ENCODE measurements at regions not wholly inside any gene's neighbourhood (a gene's known extent, or its start where the extent isn't known, plus 50 kb on each side); places are given as distances from the start of the nearest gene placed in this dataset.
"Not testable (repeated sequence)": the region's sequence is repeated elsewhere in the genome, so short reads cannot be mapped to it uniquely, and the experiment has no call there.

DNA sequence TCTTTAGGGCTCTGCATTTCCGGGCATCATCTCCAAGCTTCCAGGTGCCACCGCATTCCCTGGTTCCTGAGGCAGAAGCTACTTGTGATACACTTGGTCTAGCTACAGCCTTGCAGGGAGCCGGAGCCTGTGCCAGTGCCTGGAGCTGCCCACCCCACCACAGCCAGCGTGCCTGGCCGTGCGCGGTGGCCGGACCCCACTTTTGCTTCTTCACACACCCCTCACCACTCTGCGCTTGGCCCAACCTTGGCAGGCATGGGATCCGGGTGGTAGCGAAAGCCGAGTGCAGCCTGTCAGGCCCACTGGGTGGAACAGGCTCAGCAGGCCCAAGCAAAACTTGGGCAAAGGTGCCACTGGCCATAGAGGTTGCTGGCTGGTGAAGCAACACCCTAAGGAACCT is 823.7 kb downstream of the GLUD2 start:
- no peak overlapping the region for H3K27ac ChIP-seq

DNA sequence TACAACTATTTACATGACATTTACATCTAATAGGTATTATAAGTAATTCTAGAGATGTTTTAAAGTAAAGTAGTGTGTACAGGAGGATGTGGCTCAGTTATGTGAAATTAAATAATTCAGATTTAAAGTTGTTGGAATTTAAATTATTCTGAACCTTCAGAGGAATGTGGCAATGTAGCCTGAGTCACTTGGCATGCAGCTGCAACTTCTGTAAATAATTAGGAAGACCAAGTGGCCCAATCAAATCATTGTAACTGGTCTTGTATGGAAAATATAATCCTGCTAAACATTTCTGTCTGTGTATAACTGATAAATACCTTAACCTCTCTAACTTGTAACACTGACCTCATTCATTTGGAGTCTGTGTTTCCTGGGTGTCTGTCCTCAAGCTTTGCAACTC is 828.9 kb downstream of the GLUD2 start:
- no peak overlapping the region for H3K27ac ChIP-seq
- TF ChIP-seq, protein P1, sequence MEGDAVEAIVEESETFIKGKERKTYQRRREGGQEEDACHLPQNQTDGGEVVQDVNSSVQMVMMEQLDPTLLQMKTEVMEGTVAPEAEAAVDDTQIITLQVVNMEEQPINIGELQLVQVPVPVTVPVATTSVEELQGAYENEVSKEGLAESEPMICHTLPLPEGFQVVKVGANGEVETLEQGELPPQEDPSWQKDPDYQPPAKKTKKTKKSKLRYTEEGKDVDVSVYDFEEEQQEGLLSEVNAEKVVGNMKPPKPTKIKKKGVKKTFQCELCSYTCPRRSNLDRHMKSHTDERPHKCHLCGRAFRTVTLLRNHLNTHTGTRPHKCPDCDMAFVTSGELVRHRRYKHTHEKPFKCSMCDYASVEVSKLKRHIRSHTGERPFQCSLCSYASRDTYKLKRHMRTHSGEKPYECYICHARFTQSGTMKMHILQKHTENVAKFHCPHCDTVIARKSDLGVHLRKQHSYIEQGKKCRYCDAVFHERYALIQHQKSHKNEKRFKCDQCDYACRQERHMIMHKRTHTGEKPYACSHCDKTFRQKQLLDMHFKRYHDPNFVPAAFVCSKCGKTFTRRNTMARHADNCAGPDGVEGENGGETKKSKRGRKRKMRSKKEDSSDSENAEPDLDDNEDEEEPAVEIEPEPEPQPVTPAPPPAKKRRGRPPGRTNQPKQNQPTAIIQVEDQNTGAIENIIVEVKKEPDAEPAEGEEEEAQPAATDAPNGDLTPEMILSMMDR (conservative IDR thresholded peaks at IDR 0.05): no peak

More for the DNA sequence above, 823.7 kb downstream of the GLUD2 start:
- TF ChIP-seq, protein P1 (conservative IDR thresholded peaks at IDR 0.05): no peak

DNA sequence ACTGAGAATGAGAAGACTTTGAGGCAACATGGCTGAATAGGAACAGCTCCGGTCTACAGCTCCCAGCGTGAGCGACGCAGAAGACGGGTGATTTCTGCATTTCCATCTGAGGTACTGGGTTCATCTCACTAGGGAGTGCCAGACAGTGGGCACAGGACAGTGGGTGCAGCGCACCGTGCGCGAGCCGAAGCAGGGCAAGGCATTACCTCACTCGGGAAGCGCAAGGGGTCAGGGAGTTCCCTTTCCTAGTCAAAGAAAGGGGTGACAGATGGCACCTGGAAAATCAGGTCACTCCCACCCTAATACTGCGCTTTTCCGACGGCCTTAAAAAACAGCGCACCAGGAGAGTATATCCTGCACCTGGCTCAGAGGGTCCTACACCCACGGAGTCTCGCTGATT is 829.9 kb downstream of the GLUD2 start:
- not testable (repeated sequence) for H3K27ac ChIP-seq

DNA sequence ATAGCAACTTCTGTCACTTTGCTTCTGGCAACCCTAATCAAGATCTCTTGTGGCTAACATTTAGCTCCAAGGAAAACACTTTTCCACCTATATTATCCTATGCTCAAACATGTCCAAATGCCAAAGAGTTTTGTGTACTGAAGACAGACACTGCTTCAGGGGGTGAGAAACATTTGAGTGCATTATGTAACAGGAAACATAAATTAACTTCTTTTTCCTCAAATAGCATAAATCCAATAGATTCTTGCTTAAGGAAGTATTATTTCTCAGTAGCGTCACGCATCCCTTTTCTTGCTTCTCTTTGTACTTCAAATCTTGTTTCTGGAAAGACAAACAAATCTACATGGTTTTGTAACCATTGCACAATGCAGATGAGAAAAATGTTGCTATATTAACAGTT is 839.1 kb downstream of the GLUD2 start:
- TF ChIP-seq, protein P1 (conservative IDR thresholded peaks at IDR 0.05): no peak
- no peak overlapping the region for H3K27ac ChIP-seq

DNA sequence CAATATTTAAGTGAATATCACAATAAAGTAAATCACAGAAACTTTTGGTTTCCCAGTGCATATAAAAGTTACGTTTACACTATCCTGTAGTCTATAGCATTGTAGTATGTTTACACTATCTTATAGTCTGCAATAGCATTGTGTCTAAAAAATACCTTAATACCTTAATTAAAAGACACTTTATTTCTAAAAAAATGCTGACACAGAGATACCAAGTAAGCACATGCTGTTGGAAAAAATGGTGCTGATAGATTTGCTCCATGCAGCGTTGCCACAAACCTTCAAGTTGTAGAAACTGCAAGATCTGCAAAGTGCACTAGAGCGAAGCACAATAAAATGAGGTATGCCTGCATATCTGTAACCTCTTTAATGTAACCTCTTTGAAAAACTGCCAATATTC is 847.3 kb downstream of the GLUD2 start:
- TF ChIP-seq, protein P1 (conservative IDR thresholded peaks at IDR 0.05): no peak
- H3K27ac ChIP-seq: no peak overlapping the region

DNA sequence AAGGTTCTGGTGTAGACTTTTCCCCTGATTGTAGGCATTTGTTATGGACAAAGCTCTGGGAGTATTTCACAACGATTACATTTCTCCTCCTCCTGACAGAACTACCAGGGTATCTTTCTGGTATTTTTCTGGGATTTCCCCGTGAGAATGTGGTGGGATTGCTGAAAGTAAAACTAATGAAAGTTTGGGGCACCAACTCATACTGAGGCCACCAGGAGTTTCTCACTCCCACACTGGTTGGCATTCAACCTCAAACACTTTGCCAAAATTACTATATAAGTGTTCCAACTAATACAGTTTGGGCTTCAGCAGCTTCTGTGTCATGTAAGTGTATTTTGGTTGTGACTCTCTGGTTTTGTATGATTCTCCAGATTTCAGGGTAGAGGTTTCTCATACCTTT is 855.1 kb downstream of the GLUD2 start:
- TF ChIP-seq, protein P1 (conservative IDR thresholded peaks at IDR 0.05): no peak
- H3K27ac ChIP-seq: no peak overlapping the region

DNA sequence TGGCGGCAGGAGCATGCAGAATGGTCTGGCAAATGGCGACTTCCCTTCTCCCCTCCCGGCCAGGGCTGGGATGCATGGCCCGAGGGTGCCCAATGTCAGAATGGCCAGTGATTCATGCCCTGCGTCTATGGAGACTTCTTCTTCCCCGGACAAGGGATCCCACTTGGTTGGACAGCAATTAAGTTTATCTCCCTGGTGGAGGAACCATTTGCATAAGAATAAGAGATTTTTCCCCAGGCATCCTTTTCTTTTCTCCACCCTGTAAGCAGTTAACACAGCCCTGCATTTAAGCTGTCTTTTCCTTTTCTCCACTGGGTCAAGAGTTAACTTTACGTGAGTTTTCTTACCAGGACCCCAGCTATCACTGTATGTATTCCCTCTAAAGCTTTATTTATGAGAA is 856.6 kb downstream of the GLUD2 start:
- TF ChIP-seq, protein P1 (conservative IDR thresholded peaks at IDR 0.05): no peak
- H3K27ac ChIP-seq: no peak overlapping the region

DNA sequence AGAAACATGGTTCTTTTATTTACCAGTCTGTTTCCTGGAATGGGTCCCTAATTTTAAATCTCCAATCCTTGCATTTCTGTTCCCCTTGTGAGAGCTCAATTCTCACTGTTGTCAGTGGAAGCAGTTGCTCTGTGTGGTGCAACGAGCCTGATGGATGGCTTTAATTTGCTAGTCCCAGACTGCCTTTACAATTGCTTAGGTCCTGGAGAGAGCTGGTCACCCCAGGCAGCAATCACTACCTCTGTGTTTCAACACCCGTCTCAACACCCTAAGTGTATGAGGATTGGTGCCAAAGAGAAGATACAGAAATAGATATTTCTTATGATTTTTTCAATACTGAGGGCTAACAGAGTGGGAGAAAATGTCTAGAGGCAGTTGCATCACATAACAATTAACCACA is 873.8 kb downstream of the GLUD2 start:
- TF ChIP-seq, protein P1 (conservative IDR thresholded peaks at IDR 0.05): no peak

More for the DNA sequence above, 873.8 kb downstream of the GLUD2 start:
- H3K27ac ChIP-seq: no peak overlapping the region
